DMS53 treated with DMSO at 0.1 percent for 48 hours (cell line): ENCODE measurements at regions not wholly inside any gene's neighbourhood (a gene's known extent, or its start where the extent isn't known, plus 50 kb on each side); places are given as distances from the start of the nearest gene placed in this dataset.

Experiments
- DNase-seq: peaks from one replicate; lab custom pipeline; 2025; ENCODE audit not compliant: unreplicated experiment; lab: John Stamatoyannopoulos, UW

- DNase-seq, result no peak
These were observed 307.4 kb upstream of the SORCS1 start for GRCh38 chr10:107471911-107472310.

GRCh38 chr10:107453561-107453960 is 289.1 kb upstream of the SORCS1 start:
- no peak for DNase-seq

- DNase-seq, result no peak
These were observed 286.5 kb upstream of the SORCS1 start for GRCh38 chr10:107451047-107451446.

GRCh38 chr10:107450056-107450455 is 285.6 kb upstream of the SORCS1 start:
- no peak for DNase-seq

- no peak for DNase-seq
These were observed 279.9 kb upstream of the SORCS1 start for GRCh38 chr10:107444443-107444842.

- DNase-seq, result no peak
These were observed 279.3 kb upstream of the SORCS1 start for GRCh38 chr10:107443813-107444212.

- no peak for DNase-seq
These were observed 278.8 kb upstream of the SORCS1 start for GRCh38 chr10:107443326-107443725.

GRCh38 chr10:107442035-107442505 is 277.6 kb upstream of the SORCS1 start:
- DNase-seq, result no peak

GRCh38 chr10:107440741-107441140 is 276.2 kb upstream of the SORCS1 start:
- DNase-seq, result no peak

GRCh38 chr10:107437921-107438320 is 273.4 kb upstream of the SORCS1 start:
- no peak for DNase-seq

GRCh38 chr10:107436568-107436967 is 272.1 kb upstream of the SORCS1 start:
- no peak for DNase-seq

- no peak for DNase-seq
These were observed 270.3 kb upstream of the SORCS1 start for GRCh38 chr10:107434854-107435253.

- DNase-seq, result no peak
These were observed 269.7 kb upstream of the SORCS1 start for GRCh38 chr10:107434201-107434600.

- DNase-seq, result no peak
These were observed 269.1 kb upstream of the SORCS1 start for GRCh38 chr10:107433605-107434004.

- DNase-seq, result no peak
These were observed 265.9 kb upstream of the SORCS1 start for GRCh38 chr10:107430446-107430845.

- DNase-seq, result no peak
These were observed 262.5 kb upstream of the SORCS1 start for GRCh38 chr10:107427016-107427415.

GRCh38 chr10:107425931-107426553 is 261.5 kb upstream of the SORCS1 start:
- no peak for DNase-seq

GRCh38 chr10:107424628-107425027 is 260.1 kb upstream of the SORCS1 start:
- no peak for DNase-seq

- DNase-seq, result no peak
These were observed 259.4 kb upstream of the SORCS1 start for GRCh38 chr10:107423903-107424302.

GRCh38 chr10:107422681-107423080 is 258.2 kb upstream of the SORCS1 start:
- DNase-seq, result no peak

GRCh38 chr10:107420196-107420595 is 255.7 kb upstream of the SORCS1 start:
- DNase-seq, result no peak

GRCh38 chr10:107418085-107418806 is 253.7 kb upstream of the SORCS1 start:
- no peak for DNase-seq

GRCh38 chr10:107417446-107417845 is 252.9 kb upstream of the SORCS1 start:
- no peak for DNase-seq
